PC-9 (cell line): ENCODE measurements at regions not wholly inside any gene's neighbourhood (a gene's known extent, or its start where the extent isn't known, plus 50 kb on each side); places are given as distances from the start of the nearest gene placed in this dataset.

ENCODE experiments used
- EZH2 ChIP-seq: fragments of 200-600 bp; sonication (generic); IDR thresholded peaks from 2 replicates; pipeline ENCODE4 v1.8.0; 2017; ENCODE audit warnings: antibody characterized with exemption, low read depth
- TF ChIP-seq, protein P1 (sequence below): fragments of 200-600 bp; sonication (generic); conservative IDR thresholded peaks from 2 replicates; pipeline ENCODE4 v1.6.1; 2017; ENCODE audit warnings: mixed run types, antibody characterized with exemption, mild to moderate bottlenecking, moderate library complexity

DNA sequence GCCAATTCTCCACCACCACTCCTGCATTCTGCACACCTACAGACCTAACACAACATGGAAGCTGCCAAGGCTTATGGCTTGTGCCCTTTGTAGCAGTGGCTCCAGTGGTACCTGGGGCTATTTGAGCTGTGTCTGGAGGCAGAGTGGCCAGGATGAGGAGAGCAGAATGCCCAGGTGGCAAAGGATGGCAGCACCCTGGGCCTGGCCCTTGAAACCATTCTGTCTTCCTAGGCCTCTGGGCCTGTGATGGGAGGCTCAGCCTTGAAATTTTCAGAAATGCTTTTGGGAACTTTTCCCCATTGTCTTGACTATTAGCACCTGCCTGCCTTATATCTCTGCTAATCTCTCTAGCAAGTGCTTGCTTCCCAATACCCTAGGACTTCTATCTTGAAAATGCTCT is 241.7 kb downstream of the TMEM167A start:
- TF ChIP-seq, protein P1, sequence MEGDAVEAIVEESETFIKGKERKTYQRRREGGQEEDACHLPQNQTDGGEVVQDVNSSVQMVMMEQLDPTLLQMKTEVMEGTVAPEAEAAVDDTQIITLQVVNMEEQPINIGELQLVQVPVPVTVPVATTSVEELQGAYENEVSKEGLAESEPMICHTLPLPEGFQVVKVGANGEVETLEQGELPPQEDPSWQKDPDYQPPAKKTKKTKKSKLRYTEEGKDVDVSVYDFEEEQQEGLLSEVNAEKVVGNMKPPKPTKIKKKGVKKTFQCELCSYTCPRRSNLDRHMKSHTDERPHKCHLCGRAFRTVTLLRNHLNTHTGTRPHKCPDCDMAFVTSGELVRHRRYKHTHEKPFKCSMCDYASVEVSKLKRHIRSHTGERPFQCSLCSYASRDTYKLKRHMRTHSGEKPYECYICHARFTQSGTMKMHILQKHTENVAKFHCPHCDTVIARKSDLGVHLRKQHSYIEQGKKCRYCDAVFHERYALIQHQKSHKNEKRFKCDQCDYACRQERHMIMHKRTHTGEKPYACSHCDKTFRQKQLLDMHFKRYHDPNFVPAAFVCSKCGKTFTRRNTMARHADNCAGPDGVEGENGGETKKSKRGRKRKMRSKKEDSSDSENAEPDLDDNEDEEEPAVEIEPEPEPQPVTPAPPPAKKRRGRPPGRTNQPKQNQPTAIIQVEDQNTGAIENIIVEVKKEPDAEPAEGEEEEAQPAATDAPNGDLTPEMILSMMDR, result no peak
- TF ChIP-seq EZH2, result no peak
